IMR-90 (cell line): ENCODE measurements at regions not wholly inside any gene's neighbourhood (a gene's known extent, or its start where the extent isn't known, plus 50 kb on each side); places are given as distances from the start of the nearest gene placed in this dataset.

Source experiments
- CEBPB ChIP-seq: IDR thresholded peaks from 2 replicates; pipeline ENCODE4 v1.6.1; 2012; ENCODE audit warnings: low read depth, low read length, improper control_type of control experiment
- FOS ChIP-seq: fragments of 150-350 bp; IDR thresholded peaks from 2 replicates; pipeline ENCODE4 v1.6.1; 2016; ENCODE audit warnings: low read depth, low read length
- MAFK ChIP-seq: IDR thresholded peaks from 2 replicates; pipeline ENCODE4 v1.6.1; 2012; ENCODE audit warnings: low read depth, low read length, improper control_type of control experiment
- NFE2L2 ChIP-seq: fragments of 150-350 bp; IDR thresholded peaks from 2 replicates; pipeline ENCODE4 v1.6.1; 2016; ENCODE audit warnings: low read depth, mild to moderate bottlenecking, low read length
- POLR2A ChIP-seq: IDR thresholded peaks from 2 replicates; pipeline ENCODE4 v1.6.1; 2012; ENCODE audit warnings: mild to moderate bottlenecking, low read depth, low read length
- RFX5 ChIP-seq: IDR thresholded peaks from 2 replicates; pipeline ENCODE4 v1.8.0; 2012; ENCODE audit warnings: low read depth, mild to moderate bottlenecking, low read length, moderate library complexity
- TF ChIP-seq, protein P1 (sequence below): conservative IDR thresholded peaks from 2 replicates; pipeline ENCODE4 v1.5.1; 2012; ENCODE audit warnings: mild to moderate bottlenecking, low read depth, low read length, improper control_type of control experiment
- TF ChIP-seq, protein P2 (sequence below): fragments of 150-350 bp; IDR thresholded peaks from 2 replicates; pipeline ENCODE4 v1.6.1; 2017; ENCODE audit warnings: mild to moderate bottlenecking, antibody characterized with exemption, low read length, low read depth

DNA sequence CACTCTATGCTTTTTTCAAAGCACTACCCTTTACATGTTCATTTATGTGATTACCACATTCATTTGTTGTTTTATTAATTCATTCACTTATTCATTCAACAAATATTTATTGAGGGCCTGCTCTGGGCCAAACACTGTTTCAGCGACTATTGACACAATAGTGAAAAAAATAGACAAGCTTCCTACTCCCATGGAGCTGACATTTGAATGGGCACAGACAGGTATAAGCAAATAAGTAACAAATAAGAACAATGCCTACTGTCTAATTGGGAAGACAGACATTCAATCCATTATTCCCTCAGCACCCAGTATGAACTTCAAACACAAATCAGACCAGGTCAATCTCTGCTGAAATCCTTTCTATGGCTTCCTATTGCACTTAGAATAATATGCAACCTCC is 156.9 kb upstream of the NR3C1 start:
- TF ChIP-seq RFX5, result no peak
- TF ChIP-seq, protein P1, sequence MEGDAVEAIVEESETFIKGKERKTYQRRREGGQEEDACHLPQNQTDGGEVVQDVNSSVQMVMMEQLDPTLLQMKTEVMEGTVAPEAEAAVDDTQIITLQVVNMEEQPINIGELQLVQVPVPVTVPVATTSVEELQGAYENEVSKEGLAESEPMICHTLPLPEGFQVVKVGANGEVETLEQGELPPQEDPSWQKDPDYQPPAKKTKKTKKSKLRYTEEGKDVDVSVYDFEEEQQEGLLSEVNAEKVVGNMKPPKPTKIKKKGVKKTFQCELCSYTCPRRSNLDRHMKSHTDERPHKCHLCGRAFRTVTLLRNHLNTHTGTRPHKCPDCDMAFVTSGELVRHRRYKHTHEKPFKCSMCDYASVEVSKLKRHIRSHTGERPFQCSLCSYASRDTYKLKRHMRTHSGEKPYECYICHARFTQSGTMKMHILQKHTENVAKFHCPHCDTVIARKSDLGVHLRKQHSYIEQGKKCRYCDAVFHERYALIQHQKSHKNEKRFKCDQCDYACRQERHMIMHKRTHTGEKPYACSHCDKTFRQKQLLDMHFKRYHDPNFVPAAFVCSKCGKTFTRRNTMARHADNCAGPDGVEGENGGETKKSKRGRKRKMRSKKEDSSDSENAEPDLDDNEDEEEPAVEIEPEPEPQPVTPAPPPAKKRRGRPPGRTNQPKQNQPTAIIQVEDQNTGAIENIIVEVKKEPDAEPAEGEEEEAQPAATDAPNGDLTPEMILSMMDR, result no peak
- TF ChIP-seq NFE2L2, result no peak
- TF ChIP-seq MAFK, result no peak
- TF ChIP-seq, protein P2, sequence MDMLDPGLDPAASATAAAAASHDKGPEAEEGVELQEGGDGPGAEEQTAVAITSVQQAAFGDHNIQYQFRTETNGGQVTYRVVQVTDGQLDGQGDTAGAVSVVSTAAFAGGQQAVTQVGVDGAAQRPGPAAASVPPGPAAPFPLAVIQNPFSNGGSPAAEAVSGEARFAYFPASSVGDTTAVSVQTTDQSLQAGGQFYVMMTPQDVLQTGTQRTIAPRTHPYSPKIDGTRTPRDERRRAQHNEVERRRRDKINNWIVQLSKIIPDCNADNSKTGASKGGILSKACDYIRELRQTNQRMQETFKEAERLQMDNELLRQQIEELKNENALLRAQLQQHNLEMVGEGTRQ, result no peak
- no peak for TF ChIP-seq FOS
- no peak for TF ChIP-seq POLR2A
- no peak for TF ChIP-seq CEBPB
